Mesenchymal stem cell (in vitro differentiated cells and primary cell): ENCODE measurements at regions not wholly inside any gene's neighbourhood (a gene's known extent, or its start where the extent isn't known, plus 50 kb on each side); places are given as distances from the start of the nearest gene placed in this dataset.

Source experiments
- DNase-seq: peaks from one replicate; pipeline ENCODE4 v3.0.0-alpha.2; 2013
- H2AFZ ChIP-seq: one replicate; pipeline ENCODE4 v1.6.1; 2013; ENCODE audit warnings: low read depth, mild to moderate bottlenecking, control low read depth, inconsistent platforms, low read length, moderate library complexity
- H2AK5ac ChIP-seq: 2 replicates; pipeline ENCODE4 v1.6.1; 2013; ENCODE audit warnings: low read length, moderate library complexity, mild to moderate bottlenecking, inconsistent platforms; ENCODE audit not compliant: severe bottlenecking
- H2BK120ac ChIP-seq: one replicate; pipeline ENCODE4 v1.6.1; 2013; ENCODE audit warnings: low read depth, mild to moderate bottlenecking, inconsistent platforms, low read length, moderate library complexity
- H2BK12ac ChIP-seq, 2 experiments: one replicate each; pipeline ENCODE4 v1.6.1; 2013; ENCODE audit warnings: inconsistent platforms in 2 of 2, low read length in 2 of 2, mild to moderate bottlenecking in 2 of 2, moderate library complexity in 2 of 2, control low read depth in 1 of 2
- H2BK15ac ChIP-seq: one replicate; pipeline ENCODE4 v1.6.1; 2013; ENCODE audit warnings: mild to moderate bottlenecking, low read depth, inconsistent platforms; ENCODE audit not compliant: poor library complexity, severe bottlenecking
- H2BK5ac ChIP-seq: 2 replicates; pipeline ENCODE4 v1.6.1; 2013; ENCODE audit warnings: low read depth, mild to moderate bottlenecking, low read length, control low read depth, inconsistent platforms; ENCODE audit not compliant: poor library complexity, severe bottlenecking
- H3K14ac ChIP-seq, 2 experiments: one replicate each; pipeline ENCODE4 v1.6.1; 2013; ENCODE audit warnings: inconsistent platforms in 2 of 2, low read length in 2 of 2, control low read depth in 1 of 2, mild to moderate bottlenecking in 1 of 2, moderate library complexity in 1 of 2
- H3K18ac ChIP-seq, 2 experiments: one replicate each; pipeline ENCODE4 v1.6.1; 2013; ENCODE audit warnings: inconsistent platforms in 2 of 2, low read length in 2 of 2, control low read depth in 1 of 2, low read depth in 1 of 2, mild to moderate bottlenecking in 1 of 2
- H3K23ac ChIP-seq, 2 experiments: one replicate each; pipeline ENCODE4 v1.6.1; 2013; ENCODE audit warnings: inconsistent platforms in 2 of 2, low read length in 2 of 2, mild to moderate bottlenecking in 2 of 2, moderate library complexity in 2 of 2, control low read depth in 1 of 2
- H3K27ac ChIP-seq: 2 replicates; pipeline ENCODE4 v1.5.1; 2013; ENCODE audit warnings: mild to moderate bottlenecking, moderate library complexity, low read length, control low read depth, inconsistent platforms; ENCODE audit not compliant: poor library complexity, severe bottlenecking
- H3K27me3 ChIP-seq, 2 experiments: 2 replicates each; pipeline versions ENCODE4 v1.6.1 to v1.7.0; 2013; ENCODE audit warnings: low read length in 2 of 2, mild to moderate bottlenecking in 2 of 2, moderate library complexity in 2 of 2, control low read depth in 1 of 2, inconsistent platforms in 1 of 2; ENCODE audit not compliant: control insufficient read depth in 1 of 2, insufficient read depth in 1 of 2
- H3K36me3 ChIP-seq, 2 experiments: 2 replicates each; pipeline versions ENCODE4 v1.6.1 to v1.7.0; 2013; ENCODE audit warnings: low read length in 2 of 2, control low read depth in 1 of 2, inconsistent platforms in 1 of 2, low read depth in 1 of 2, mild to moderate bottlenecking in 1 of 2; ENCODE audit not compliant: insufficient read depth in 2 of 2, control insufficient read depth in 1 of 2
- H3K4ac ChIP-seq, 2 experiments: one replicate each; pipeline ENCODE4 v1.6.1; 2013; ENCODE audit warnings: inconsistent platforms in 2 of 2, low read length in 2 of 2, mild to moderate bottlenecking in 2 of 2, moderate library complexity in 2 of 2, control low read depth in 1 of 2, low read depth in 1 of 2
- H3K4me1 ChIP-seq: 2 replicates; pipeline ENCODE4 v1.6.1; 2013; ENCODE audit warnings: low read depth, low read length, control low read depth; ENCODE audit not compliant: control insufficient read depth, insufficient read depth
- H3K4me2 ChIP-seq: 2 replicates; pipeline ENCODE4 v1.6.1; 2013; ENCODE audit warnings: low read length, mild to moderate bottlenecking, inconsistent platforms; ENCODE audit not compliant: poor library complexity, severe bottlenecking
- H3K4me3 ChIP-seq, 2 experiments: 2 replicates each; pipeline versions ENCODE4 v1.5.1 to v1.7.0; 2013; ENCODE audit warnings: low read length in 2 of 2, mild to moderate bottlenecking in 2 of 2, control low read depth in 1 of 2, low read depth in 1 of 2; ENCODE audit not compliant: insufficient read depth in 1 of 2
- H3K79me1 ChIP-seq: replicated peaks from 2 replicates; pipeline ENCODE4 v1.6.1; 2013; ENCODE audit warnings: mild to moderate bottlenecking, control low read depth, low read length, inconsistent platforms; ENCODE audit not compliant: poor library complexity, severe bottlenecking
- H3K9ac ChIP-seq: 2 replicates; pipeline ENCODE4 v1.7.0; 2013; ENCODE audit warnings: mild to moderate bottlenecking, low read length, moderate library complexity
- H3K9me3 ChIP-seq: 2 replicates; pipeline ENCODE4 v1.7.0; 2013; ENCODE audit warnings: mild to moderate bottlenecking, low read length; ENCODE audit not compliant: control insufficient read depth
- H4K8ac ChIP-seq: one replicate; pipeline ENCODE4 v1.6.1; 2013; ENCODE audit warnings: inconsistent platforms, mild to moderate bottlenecking, low read length, moderate library complexity
- H4K91ac ChIP-seq: one replicate; pipeline ENCODE4 v1.6.1; 2013; ENCODE audit warnings: mild to moderate bottlenecking, low read length, inconsistent platforms
- WGBS: methylation state at CpG from one replicate; pipeline ENCODE4 v1.1.7; 2013; ENCODE audit warnings: mixed read lengths; 5-methylcytosine and 5-hydroxymethylcytosine counted together

DNA sequence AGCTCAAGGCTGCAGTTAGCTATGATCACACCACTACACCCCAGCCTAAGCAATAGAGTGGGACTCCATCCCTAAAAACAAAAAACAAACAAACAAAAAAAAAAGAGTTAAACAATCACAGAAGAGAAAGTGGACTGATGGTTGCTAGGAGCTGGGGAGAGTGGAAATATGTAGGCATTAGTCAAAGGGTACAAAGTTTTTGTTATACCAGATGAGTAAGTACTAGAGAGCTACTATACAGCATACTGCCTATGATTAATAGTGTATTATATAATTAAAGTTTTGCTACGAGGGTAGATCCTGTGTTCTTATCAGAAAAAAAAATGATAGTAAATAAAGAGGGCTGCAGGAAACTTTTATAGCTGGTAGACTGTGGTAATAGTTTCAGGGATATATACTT, 538.6 kb downstream of the ELAVL2 start:
- H3K27me3 ChIP-seq = no peaks in the 10 kb centered on the region

DNA sequence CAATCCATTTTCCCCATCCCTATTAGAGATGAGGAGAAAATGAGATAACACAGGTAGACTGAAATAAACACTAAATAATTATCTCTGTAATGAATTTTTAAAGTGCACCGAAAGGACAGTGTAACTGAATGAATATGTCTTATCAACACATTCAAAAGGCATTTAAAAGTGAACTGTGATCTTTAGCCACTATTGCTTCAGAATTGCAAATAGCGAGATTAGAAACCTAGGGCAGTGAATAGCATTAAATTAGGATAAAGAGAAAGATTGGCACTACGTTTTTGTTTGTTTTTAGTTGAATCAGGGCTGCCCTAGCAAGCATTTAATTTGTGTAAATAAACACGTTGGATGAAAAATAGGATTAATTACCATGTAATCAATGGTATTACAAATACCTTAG, 537.5 kb downstream of the ELAVL2 start:
- no peaks in the 10 kb centered on the region for H3K36me3 ChIP-seq
- H3K14ac ChIP-seq = no peak overlapping the region
- H3K9ac ChIP-seq = no peak overlapping the region
- H3K4me3 ChIP-seq = no peak overlapping the region
- no peak overlapping the region for H4K8ac ChIP-seq
- H2BK120ac ChIP-seq = no peak overlapping the region
- no peak overlapping the region for H3K27ac ChIP-seq
- H3K4me2 ChIP-seq = no peak overlapping the region
- no peak overlapping the region for H3K18ac ChIP-seq
- WGBS = 41% methylated on average over 2 of the region's 4 CpGs
- no peak overlapping the region for H3K4ac ChIP-seq
- H3K4me1 ChIP-seq = no peaks in the 10 kb centered on the region
- H4K91ac ChIP-seq = no peak overlapping the region
- peaks cover 2% of the 10 kb centered on the region for H3K9me3 ChIP-seq
- no peak overlapping the region for H2AK5ac ChIP-seq
- H2AFZ ChIP-seq = no peak overlapping the region
- H3K23ac ChIP-seq = no peak overlapping the region
- no peaks in the 10 kb centered on the region for H3K79me1 ChIP-seq
- no peak overlapping the region for H2BK5ac ChIP-seq
- H3K27me3 ChIP-seq = no peaks in the 10 kb centered on the region
- DNase-seq = no peak
- H2BK15ac ChIP-seq = no peak overlapping the region
- H2BK12ac ChIP-seq = no peak overlapping the region

More for the DNA sequence above, 538.6 kb downstream of the ELAVL2 start:
- peaks cover 2% of the 10 kb centered on the region for H3K9me3 ChIP-seq
- no peak overlapping the region for H3K4me2 ChIP-seq
- no peak overlapping the region for H2AFZ ChIP-seq
- WGBS = no CpG with 5 or more reads among the region's 1 CpG
- no peak overlapping the region for H3K4me3 ChIP-seq
- H2BK12ac ChIP-seq = no peak overlapping the region
- no peaks in the 10 kb centered on the region for H3K79me1 ChIP-seq
- H3K18ac ChIP-seq = no peak overlapping the region
- no peak overlapping the region for H2BK5ac ChIP-seq
- no peak overlapping the region for H4K91ac ChIP-seq
- no peak for DNase-seq
- H3K27ac ChIP-seq = no peak overlapping the region
- no peak overlapping the region for H4K8ac ChIP-seq
- no peak overlapping the region for H2AK5ac ChIP-seq
- no peak overlapping the region for H3K9ac ChIP-seq
- H2BK15ac ChIP-seq = no peak overlapping the region
- H3K4ac ChIP-seq = no peak overlapping the region
- H3K23ac ChIP-seq = no peak overlapping the region
- no peaks in the 10 kb centered on the region for H3K36me3 ChIP-seq
- no peaks in the 10 kb centered on the region for H3K4me1 ChIP-seq
- H2BK120ac ChIP-seq = no peak overlapping the region
- no peak overlapping the region for H3K14ac ChIP-seq

- no peak for DNase-seq
- H2BK15ac ChIP-seq = no peak overlapping the region
- H3K23ac ChIP-seq = no peak overlapping the region
- H3K4me2 ChIP-seq = no peak overlapping the region
- no peak overlapping the region for H3K18ac ChIP-seq
- H2BK120ac ChIP-seq = no peak overlapping the region
- H2BK5ac ChIP-seq = no peak overlapping the region
- no peaks in the 10 kb centered on the region for H3K4me1 ChIP-seq
- H3K27me3 ChIP-seq = no peaks in the 10 kb centered on the region
- no peak overlapping the region for H2AK5ac ChIP-seq
- H3K4me3 ChIP-seq = no peak overlapping the region
- H3K9me3 ChIP-seq = no peaks in the 10 kb centered on the region
- H3K36me3 ChIP-seq = no peaks in the 10 kb centered on the region
- no peak overlapping the region for H3K9ac ChIP-seq
- no peak overlapping the region for H2BK12ac ChIP-seq
- no peak overlapping the region for H2AFZ ChIP-seq
- no peaks in the 10 kb centered on the region for H3K79me1 ChIP-seq
- H4K91ac ChIP-seq = no peak overlapping the region
- H3K27ac ChIP-seq = no peak overlapping the region
- H3K14ac ChIP-seq = no peak overlapping the region
- WGBS = 75% methylated on average over 4 of the region's 4 CpGs
- H3K4ac ChIP-seq = no peak overlapping the region
- no peak overlapping the region for H4K8ac ChIP-seq
Observed at GRCh38 chr9:23290973-23291372, 535.1 kb downstream of the ELAVL2 start.

GRCh38 chr9:23302281-23302680, 523.8 kb downstream of the ELAVL2 start:
- Histone ChIP-seq H2BK12ac (no peak overlapping the region), H2AK5ac (no peak overlapping the region), H3K27me3 (no peaks in the 10 kb centered on the region), H3K4me2 (no peak overlapping the region), H3K14ac (no peak overlapping the region), H3K23ac (no peak overlapping the region), H3K18ac (no peak overlapping the region), H3K4me3 (no peak overlapping the region), H2BK5ac (no peak overlapping the region), H3K4me1 (no peaks in the 10 kb centered on the region), H3K27ac (no peak overlapping the region), H4K91ac (no peak overlapping the region), H2BK15ac (no peak overlapping the region), H3K36me3 (no peaks in the 10 kb centered on the region), H3K4ac (no peak overlapping the region), H3K79me1 (no peaks in the 10 kb centered on the region), H3K9me3 (no peaks in the 10 kb centered on the region), H3K9ac (no peak overlapping the region), H2BK120ac (no peak overlapping the region), H4K8ac (no peak overlapping the region), H2AFZ (no peak overlapping the region)
- 95% methylated on average over 4 of the region's 4 CpGs for WGBS
- no peak for DNase-seq
